Daoy (cell line): ENCODE measurements at regions not wholly inside any gene's neighbourhood (a gene's known extent, or its start where the extent isn't known, plus 50 kb on each side); places are given as distances from the start of the nearest gene placed in this dataset.
"Not testable (repeated sequence)": the region's sequence is repeated elsewhere in the genome, so short reads cannot be mapped to it uniquely, and the experiment has no call there.

Source experiments
- DNase-seq: peaks from one replicate; pipeline ENCODE4 v3.0.0-alpha.2; 2015; ENCODE audit warnings: low read depth

DNA sequence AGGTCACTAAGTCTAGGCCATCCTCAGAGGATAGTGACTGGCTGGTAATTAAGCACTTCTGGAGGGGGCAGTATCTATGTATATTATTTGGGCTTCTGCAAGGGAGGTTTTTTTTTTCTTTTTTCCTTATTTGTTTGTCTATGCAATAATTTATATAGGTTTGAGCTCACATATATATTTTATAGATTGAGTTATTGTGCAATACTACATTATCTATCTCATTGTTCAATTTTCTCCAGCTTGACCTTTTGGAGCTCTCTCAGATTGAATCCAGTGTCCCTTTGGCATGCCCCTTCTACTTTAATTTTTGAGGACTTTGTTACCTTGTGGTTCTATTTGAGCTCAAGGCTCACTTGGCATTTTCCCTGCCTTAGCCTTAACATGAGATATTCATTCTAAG, 852.1 kb downstream of the KCNT2 start:
- DNase-seq, result no peak

DNA sequence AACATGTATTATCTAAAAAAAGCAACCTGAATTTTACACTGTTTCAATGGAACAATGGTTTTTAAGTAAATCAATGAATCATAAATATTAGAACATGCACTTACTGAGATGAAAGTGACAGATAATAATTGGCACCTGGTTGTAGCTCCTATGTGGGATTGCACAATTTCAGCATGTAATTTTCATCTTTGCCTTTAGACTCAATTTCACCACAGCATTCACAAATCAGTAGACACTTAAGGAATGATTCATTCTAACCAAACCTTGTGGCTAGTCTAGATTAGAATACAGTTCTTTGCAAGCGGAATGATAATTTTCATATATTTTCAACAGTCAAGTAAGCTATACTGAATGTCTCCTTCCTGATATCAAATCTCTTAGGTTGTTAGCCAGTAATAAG, 853.4 kb downstream of the KCNT2 start:
- DNase-seq, result no peak

DNA sequence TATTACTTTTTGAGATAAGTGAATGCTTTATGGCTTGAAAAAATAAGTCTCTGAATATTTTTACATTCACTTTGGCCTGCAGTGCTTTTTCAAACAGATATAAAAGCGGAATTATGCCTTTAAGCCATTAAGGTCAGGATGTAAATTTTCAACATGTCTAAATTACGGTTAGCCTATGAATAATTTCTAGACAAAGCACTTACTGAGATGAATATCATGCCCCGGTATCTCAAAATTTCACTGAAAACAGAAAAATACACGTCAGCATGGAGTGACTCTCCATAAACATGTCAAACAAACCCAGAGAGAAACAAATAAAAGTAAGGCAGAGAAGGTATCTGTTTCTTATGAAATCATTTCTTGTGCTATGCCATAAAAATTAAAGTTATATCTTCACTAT, 853.9 kb downstream of the KCNT2 start:
- DNase-seq, result no peak

DNA sequence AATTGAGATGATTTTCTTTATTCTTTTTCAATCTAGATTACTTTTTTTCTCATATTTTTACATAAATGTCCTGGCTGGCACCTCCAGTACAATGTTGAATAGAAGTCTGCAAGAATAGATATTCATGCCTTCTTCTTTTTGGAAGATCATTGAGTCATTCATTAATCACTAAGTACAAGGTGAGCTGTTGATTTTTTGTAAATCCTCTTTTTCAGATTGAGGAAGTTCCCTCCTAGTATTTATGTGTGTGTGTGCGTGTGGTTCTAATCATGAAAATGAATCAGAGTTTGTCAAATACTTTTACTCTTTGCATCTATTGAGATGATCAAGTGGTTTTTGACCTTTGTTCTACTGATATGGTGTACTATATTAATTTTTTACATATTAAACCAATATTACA, 859.3 kb downstream of the KCNT2 start:
- no peak for DNase-seq

DNA sequence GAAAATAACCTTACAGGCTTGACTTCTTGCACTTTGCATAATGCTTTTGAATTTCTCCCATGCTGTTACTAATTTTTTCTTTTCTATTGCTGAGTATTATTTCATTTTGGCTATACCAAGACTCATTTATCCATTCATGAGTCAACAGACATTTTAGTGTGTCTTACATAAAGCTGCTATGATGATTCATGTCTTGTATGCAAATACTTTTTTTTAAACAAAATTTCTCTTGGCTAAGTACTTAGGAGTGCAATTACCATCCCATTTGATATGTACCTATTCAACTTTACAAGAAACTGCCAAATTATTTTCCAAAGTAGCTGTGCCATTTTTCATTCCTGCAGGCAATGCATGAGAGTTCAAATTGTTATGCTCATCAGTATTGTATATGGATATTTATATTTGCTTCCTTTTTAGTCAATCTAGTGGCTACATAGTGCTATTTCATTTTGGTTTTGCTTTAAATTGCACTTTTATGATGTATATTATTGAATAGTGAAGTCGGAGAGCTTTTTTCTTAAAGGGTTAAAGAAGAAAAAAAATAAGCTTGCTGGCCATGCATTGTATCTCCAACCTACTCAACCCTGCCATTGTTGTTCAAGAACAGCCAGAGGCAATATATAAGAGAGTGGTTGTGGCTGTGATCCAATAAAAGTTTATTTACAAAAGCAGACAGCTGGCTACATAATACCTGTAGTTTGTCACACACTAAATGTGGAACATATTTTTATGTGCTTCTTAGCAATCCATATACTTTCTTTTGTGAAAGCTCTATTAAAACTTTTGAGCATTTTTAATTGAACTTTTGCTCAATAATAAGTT, 862.8 kb downstream of the KCNT2 start:
- no peak for DNase-seq

DNA sequence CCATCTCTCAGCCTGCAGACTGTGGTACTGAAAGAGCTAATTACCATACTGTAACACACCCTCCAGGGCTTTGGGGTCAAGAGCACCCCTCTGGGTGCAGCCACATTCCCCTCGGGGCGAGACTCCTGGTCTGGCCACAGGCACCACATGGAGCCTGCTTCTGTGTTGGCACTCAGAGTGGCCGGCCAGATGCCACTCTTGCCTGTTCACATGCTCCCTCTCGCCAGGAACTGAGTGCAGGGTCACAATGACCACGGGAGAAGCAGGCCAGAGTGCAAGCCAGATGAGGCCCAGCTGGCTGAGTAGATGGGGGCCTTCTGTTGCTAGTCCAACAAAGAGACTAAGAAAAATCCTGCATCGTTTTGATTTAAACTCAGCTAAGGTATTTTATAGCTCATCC, 864.0 kb downstream of the KCNT2 start:
- DNase-seq, result no peak

DNA sequence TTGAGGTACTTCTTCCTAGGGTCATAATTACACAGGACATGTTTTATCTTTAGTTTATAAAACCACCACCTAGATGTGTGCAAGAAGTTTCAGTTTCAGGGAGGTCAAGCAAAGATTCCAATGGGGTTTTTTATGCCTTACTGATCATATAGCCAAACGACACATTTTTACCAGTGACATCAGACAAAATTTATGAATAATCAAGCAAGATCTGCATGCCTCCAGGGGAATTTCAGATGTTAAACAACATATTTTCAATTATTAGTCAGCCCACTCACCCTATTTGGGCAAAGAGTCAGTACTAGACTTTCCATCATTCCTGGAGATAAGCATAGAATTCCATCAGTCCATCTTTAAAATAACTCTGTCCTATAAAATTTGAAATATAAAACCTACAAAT, 867.4 kb downstream of the KCNT2 start:
- no peak for DNase-seq

DNA sequence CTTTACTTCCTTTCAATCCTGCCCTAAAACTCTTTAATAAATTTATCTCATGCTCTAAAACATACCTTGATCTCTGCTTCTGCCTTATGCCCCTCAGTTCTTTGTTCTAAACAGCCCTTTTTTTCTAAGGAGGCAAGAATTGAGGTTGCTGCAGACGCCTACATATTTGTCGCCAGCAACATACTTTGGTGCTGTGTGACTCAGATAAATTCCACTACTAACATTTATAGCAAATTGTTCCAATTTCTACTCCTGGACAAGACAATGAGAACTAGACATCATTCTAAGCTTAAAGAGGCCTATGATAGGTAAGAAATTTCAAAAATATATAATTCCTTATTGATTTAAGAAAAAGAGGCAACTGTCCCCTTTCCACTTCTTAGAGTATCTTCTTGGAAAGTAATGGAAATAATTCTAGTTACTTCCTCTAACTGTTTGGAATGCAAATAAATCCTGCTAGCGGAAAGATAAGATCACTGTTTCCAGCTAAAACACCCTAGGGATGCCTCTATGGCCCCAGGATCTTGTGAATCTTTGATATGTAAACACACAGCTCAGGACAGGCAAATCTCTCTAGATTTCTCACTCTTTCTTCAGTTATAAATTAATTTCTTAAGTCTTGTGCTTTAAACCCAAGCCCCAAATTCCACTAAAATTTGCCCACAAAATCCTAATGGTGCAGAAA, 869.1 kb downstream of the KCNT2 start:
- no peak for DNase-seq

DNA sequence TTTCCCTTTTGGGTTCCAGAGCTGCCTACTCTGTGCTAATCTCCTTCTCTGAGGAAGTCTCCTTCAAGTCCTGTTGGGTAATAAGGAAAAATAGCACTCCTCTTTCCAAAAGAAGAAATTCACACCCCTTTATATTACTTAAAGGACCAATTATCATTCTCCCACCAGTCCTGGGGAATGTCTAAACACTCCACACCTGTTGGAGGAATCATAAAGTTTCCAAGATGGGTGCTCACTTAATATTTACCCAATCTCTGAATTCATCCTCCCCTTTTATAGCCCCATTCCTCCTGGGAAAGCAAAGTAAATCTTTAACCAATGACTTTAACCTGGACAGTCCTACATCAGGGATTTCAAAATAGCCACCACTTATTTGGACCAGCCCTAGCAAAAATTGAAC, 873.1 kb downstream of the KCNT2 start:
- DNase-seq, result no peak

DNA sequence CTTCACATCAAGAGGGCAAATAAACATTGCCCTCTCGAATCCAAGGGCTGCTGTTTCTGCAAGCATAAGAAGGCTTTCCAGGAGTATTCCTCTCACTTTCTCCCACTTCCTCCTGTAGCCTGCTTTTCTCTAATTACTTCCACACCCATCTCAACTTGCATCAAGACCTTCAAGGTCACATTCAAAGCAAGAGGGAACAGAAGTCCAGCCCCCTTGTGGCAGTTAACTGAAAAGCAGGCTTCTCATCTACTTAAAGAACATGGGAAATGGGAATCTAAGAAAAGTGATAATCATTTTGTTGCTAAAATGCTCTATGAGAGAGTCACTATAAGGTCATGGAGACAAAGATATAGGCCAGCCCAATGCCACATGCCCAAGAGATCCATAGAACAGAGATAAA, 874.4 kb downstream of the KCNT2 start:
- DNase-seq, result no peak

DNA sequence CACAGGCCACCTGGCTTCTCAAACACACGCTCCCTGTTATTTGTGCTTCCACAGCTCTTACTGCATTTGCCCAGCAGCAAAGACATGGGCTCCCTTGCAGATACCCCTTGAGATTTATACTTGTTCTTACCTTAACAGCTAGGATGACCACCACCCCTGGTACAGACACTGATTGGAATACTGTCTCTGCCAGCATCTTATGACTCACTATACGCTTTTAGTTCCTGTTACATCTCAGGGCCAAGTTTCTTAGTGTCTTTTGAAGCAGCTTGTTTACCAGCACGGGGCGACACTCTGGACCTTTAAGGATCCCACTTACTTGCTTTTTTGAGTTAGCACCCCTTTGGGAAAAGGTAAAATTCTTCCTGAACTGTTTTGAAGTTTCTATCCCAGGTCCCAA, 874.8 kb downstream of the KCNT2 start:
- no peak for DNase-seq

DNA sequence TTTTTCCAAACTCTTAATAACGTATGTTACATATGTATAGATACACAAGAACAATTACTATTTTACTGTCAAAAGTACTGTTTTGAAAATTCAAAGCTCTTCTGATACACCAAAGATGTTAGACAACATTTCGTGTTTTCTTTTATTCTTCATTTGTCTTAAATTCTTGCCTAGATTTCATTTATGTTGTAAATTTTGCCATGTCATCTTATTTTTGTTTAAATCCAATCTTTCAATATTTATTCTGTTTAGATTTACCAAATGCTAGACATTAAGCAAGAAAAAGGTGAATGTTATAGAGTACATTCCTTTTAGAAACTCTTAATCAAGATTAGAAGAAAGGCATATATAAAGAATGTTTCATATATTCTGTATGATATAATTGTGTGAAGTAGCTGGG, 876.9 kb downstream of the KCNT2 start:
- DNase-seq, result no peak

DNA sequence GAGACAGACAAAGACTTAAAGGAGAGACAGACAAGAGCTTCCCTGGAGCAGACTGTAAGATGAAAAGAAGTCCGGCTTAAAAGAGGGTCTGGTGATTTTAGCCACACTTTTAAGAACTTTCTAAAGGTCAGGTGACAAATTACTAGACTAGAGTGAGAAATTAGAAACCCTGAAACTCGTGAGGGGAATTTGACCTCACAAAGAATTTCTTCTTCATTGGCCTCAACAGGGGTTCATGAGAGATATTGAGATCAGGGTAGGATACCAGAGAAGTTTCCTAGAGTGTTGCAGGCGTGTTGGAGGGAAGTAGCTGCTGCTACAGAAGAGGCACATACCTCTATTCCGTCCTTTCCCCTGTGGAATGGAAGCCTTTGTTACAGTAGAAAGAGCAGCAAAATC, 884.4 kb downstream of the KCNT2 start:
- no peak for DNase-seq

DNA sequence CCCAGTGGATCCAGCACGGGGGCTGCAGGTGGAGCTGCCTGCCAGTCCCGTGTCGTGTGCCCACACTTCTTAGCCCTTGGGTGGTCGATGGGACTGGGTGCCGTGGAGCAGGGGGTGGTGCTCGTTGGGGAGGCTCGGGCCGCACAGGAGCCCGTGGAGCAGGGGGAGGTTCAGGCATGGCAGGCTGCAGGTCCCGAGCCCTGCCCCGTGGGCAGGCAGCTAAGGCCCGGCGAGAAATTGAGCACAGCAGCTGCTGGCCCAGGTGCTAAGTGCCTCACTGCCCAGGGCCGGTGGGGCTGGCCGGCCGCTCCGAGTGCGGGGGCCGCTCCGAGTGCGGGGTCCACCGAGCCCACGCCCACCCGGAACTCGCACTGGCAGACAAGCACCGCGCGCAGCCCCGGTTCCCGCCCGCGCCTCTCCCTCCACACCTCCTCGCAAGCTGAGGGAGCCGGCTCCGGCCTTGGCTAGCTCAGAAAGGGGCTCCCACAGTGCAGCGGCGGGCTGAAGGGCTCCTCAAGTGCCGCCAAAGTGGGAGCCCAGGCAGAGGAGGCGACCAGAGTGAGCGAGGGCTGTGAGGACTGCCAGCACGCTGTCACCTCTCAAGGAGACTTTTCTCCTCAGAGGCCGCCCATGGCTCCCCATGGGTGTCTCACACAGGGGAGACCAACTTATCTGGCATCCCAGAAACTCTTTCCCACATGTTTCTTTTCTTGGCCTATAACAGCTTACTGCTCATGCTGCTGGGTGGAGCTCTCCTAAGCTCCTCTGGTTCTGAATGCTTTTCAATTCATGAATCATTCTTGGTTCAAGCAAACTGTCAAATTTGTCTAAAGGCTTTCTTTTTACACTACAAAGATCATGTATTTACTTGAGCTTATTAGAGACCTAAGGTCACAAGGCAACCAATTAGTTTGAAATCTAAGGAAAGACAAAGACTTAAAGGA, 885.1 kb downstream of the KCNT2 start:
- not testable (repeated sequence) for DNase-seq

DNA sequence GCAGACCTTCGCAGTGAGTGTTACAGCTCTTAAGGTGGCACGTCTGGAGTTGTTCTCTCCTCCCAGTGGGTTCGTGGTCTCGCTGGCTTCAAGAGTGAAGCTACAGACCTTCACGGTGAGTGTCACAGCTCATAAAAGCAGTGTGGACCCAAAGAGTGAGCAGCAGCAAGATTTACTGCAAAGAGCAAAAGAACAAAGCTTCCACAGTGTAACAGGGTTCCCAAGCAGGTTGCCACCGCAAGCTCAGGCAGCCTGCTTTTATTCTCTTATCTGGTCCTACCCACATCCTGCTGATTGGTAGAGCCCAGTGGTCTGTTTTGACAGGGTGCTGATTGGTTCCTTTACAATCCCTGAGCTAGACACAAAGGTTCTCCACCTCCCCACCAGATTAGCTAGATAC, 886.1 kb downstream of the KCNT2 start:
- not testable (repeated sequence) for DNase-seq

DNA sequence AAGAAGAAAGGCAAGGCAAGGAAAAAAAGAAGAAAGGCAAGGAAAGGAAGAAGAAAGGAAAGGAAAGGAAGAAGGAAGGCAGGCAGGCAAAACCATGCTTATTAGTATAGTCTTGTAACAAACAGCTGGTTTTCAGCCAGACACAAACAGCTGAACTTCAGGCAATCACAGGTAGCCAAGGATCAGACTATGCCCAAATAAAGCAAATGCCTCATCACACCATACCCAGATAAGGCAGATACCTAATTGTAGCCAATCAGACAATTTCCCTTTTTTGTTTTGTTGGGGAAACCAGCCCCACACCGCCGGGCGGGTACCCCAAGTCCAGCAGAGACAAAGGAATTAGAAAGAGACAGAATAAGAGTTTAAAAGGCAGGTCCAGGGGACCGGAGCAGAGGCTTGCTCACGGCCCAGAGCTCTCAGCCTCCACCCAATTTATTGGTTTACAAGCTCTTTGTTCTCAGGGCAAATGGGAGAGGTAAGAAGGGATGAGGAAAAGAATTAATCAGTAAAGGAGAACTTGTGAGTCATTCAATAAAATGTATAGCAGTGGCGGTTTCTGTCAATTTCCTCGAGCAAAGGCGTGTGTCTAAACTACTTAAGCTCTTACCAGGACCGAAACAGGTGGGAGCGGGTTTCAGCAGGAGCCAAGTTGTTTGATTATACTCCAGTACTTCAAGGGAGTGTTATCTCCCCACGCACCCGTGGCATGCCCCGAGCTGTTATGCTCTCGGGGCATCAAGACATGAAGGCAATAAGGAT, 886.8 kb downstream of the KCNT2 start:
- DNase-seq, result no peak

DNA sequence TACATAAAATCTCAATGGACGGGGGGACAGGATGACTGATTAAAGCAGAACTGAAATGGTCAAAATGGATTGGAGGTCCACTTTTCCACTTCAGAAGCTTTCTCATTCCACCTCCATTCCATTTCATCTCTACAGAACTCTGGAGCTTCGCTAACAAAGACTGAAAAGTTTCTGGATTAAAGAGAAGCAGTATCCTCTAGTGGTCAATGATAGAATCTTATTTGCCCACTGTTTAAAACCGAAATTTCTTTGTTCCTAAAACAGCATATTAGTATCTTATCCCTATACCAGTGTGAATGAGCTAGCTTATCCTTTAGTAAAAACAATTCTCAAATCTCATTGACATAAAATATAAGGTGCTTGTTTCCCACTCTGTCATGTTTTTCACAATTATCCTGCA, 890.6 kb downstream of the KCNT2 start:
- DNase-seq, result no peak

DNA sequence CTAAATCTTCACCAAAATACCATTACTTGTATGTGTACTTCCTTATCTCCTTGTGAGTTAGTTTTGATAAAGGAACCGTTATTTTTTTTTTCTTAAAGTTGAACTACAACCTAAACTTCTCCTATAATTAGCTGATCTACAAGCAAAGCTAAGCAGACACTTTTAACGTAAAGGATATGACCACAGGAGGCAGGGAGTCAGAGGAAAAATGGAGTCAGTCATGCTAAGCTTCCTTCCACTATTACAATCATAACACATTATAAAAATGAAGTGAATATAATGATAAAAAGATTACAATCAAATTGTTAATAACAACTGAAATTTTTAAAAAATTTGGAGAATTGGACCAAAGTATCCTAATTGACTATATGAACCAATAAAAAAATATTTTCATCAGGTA, 892.6 kb downstream of the KCNT2 start:
- no peak for DNase-seq

DNA sequence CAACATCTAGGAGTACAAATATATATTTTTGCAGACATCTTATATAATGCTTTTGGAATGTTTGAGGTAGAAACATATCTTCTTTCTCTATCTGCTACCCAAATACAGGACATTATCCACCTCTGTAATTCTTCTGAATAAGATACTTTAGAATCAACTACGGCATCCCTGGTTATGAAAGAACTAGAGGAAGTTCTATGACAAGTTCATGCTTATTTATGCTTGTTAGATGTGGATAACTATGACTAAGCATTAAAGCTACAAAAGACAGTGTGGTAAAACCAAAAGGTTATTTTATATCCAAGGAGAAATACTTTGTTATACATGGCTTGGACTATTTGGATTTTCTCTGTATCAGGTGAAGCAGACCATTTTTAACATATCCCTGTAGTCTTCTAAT, 894.0 kb downstream of the KCNT2 start:
- no peak for DNase-seq

DNA sequence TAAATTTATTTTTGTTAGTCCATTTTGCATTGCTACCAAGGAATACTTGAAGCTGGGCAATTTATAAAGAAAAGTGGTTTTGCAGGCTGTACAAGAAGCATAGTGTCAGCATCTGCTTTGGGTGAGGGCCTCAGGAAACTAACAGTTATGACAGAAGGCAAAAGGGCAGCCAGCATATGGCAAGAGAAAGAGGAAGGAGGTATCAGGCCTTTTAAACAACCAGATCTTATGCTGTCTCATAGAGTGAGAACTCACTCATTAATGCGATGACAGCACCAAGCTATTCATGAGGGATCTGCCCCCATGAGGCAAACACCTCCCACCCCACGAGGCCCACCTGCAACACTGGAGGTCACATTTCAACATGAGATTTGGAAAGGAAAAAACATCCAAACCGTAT, 898.4 kb downstream of the KCNT2 start:
- no peak for DNase-seq

DNA sequence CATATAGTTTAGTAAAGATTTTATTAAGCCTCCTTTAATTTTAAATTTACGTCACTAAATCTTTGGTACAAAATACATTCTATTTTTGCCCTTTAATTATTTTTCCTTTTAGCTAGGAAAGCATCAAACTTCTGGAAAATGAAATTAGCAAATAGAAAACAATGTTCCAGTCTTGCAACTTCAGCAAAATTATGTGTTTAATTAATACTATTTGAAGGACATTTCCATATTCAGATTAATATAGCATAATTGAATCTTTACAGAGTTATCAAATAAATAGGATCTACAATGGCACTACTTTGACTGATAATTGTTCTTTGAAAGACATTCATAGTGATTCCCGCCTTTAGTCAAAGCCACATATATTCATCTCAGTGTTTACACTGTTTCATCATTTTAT, 904.2 kb downstream of the KCNT2 start:
- DNase-seq, result no peak

DNA sequence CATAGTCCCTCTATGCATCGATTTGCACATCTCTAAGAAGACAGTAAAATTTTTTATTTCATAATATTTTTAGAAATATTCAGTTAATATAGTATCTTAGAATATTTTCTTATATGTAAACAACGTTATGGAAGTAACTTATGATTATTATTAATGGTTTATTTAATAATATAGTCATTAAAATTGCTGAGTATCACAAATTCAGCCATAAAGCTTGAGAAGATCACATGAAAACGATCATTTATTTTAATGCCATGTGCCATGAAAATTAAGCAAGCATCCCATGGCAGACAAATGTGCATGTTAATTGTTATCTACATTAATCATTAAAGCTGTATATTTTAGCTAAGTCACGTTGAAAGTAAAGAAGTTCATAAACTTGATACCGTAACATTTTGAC, 907.1 kb downstream of the KCNT2 start:
- DNase-seq, result no peak
